AG08395 (cell line): ENCODE measurements at regions not wholly inside any gene's neighbourhood (a gene's known extent, or its start where the extent isn't known, plus 50 kb on each side); places are given as distances from the start of the nearest gene placed in this dataset.

Source experiments
- DNase-seq: peaks from one replicate; pipeline ENCODE4 v3.0.0; 2012; ENCODE audit warnings: mixed read lengths, low spot score

DNA sequence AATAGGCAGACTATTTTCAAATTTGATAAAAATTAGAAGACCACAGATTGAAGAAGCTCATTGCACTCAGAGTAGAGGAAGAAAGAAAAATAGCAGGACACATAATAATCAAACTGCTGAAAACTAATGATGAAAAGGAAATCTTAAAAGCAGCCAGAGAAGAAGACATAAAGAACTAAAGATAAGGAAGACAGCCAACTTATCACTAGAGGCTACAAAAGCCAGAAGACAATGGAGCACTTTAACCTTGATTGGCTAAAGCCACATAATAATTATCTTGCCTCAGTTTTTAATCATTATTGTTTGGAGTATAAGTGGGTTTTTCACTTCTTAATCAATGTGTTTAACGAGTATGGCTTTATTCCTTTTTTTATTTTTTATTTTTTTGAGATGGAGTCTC, 397.6 kb downstream of the RNF144B start:
- no peak for DNase-seq

GRCh38 chr6:18785810-18786490, 398.8 kb downstream of the RNF144B start:
- no peak for DNase-seq

GRCh38 chr6:18792866-18793265, 405.7 kb downstream of the RNF144B start:
- no peak for DNase-seq

- no peak for DNase-seq
Observed at GRCh38 chr6:18795726-18796125, 408.6 kb downstream of the RNF144B start.

- no peak for DNase-seq
Observed at GRCh38 chr6:18820725-18821124, 433.6 kb downstream of the RNF144B start.

- DNase-seq: no peak
Observed at GRCh38 chr6:18823782-18824386, 436.7 kb downstream of the RNF144B start.

GRCh38 chr6:18829272-18829870, 442.2 kb downstream of the RNF144B start:
- no peak for DNase-seq

DNA sequence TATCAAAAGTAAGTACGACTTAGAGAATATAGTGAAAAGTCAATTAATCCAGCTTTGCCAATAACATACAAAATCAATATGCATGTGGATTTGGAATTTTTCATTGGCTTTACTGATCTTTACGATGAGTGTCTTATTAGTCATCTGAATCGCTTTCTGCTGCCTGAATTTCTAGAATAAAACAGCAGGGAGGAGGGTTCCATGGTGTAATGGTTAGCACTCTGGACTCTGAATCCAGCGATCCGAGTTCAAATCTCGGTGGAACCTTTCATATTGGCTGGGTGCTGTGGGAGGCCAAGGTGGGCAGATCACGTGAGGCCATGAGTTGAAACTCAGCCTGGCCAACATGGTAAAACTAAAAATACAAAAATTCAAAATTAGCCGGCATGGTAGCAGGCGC, 448.8 kb downstream of the RNF144B start:
- no peak for DNase-seq

DNA sequence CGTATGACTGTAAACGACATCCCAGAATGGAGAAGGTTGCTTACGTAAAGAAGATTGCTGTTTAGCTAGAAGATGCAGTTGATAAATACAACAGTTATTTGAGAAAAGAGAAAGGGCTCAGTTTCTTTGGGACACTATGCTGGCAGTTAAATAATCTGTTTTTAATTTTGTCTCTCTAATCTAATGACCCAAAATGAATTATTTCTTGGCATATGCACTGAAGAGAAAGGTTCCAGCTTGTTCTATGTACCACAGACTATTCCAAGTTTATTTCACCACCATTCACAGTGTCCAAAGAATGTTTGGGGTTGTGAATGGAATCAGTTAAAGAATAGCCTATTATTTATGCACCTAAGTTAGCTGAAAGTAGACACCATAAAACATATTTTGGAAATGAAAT, 449.9 kb downstream of the RNF144B start:
- DNase-seq: no peak

DNA sequence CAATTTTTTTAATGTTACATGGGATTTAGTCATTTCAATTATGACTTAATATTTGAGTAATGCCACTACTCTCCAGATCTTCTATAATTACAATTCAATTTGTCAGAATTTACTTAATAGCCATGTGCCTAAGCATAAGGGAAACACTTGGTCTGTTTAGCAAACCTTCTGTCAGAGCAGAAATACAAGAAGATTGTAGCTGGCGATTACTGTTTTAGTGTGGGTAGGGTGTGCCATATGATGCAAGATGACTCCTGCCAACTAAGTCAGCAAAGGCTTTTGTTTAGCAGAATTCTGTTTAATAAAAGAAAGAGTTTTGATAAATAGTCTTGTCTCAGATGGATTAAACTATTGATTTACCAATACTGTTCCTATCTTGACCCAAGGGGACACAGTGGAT, 455.4 kb downstream of the RNF144B start:
- no peak for DNase-seq

DNA sequence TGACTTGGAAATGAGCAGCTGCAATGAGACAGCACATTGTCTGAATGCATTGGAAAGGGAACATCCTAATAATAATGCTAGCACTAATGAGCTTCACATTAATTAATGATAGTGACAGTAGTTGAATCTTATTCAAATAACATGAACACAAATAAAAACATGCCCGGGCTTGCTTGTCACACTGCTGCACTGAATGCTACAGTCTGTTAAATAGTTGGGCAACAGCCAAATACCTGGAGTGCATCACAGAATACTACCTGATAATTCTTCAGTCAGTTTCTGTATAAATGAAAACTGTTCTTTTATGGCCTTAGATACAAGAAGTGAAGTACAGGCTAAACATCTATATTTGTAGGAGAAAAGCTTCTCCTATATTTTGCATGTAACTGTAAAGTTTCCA, 458.7 kb downstream of the RNF144B start:
- no peak for DNase-seq

DNA sequence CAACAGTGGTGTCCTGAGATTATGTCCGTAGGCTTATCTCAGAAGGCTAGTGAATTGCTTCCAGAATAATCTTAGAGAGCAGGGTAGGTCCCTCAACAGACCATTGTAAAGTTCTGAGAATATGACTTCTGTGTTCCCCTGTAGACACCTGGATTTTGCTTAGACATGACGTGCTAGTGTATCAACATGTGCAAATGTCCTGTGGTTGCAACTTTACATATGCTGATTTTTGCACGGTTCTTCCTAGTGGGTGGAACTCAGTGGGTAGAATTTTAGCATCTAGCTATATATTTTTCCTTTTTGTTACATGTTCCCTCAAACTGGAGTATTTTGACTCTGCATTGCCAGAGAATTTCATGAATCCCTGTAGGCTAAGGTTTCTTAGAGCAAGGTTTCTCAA, 459.2 kb downstream of the RNF144B start:
- DNase-seq: no peak

- no peak for DNase-seq
Observed at GRCh38 chr6:18861204-18861603, 474.1 kb downstream of the RNF144B start.

DNA sequence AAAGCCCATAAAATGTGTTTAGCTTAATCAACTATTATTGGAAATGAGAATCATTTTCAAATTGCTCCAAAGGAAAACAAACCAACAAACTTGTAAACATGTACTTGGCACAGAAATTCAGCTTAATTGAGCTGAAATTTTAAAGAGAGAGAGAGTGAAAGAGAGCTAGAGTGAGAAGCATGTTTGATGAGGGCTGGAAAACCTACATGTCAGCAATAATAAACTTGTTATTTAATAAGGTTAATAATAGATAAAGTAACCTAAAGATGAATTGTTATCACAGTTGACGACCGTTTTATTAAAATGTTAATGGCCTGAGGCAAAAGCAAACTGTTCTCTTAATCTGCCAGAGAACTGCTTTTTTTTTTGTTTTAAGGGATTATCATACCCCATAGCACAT, 496.1 kb downstream of the RNF144B start:
- DNase-seq: no peak

DNA sequence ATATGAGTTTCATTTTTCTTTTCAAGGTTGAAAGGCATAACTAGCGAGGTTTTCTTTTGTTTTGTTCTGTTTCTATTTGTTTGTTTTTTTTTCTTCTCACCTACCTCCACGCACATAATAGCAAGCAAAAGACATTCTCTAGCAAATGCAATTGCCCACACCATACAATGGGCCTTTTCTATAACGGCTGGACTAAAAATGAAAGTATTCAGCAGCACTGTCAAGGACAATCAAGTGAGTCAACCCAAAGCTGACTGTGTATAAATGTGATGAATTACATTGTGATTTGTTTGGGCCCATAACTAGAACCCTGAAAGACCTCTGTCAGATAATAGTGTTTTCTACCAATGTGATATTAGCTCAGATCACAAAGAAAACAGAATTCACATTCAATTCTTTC, 496.7 kb downstream of the RNF144B start:
- DNase-seq: no peak

- DNase-seq: no peak
Observed at GRCh38 chr6:18893540-18894269, 506.6 kb downstream of the RNF144B start.

GRCh38 chr6:18897350-18897749, 510.2 kb downstream of the RNF144B start:
- DNase-seq: no peak

DNA sequence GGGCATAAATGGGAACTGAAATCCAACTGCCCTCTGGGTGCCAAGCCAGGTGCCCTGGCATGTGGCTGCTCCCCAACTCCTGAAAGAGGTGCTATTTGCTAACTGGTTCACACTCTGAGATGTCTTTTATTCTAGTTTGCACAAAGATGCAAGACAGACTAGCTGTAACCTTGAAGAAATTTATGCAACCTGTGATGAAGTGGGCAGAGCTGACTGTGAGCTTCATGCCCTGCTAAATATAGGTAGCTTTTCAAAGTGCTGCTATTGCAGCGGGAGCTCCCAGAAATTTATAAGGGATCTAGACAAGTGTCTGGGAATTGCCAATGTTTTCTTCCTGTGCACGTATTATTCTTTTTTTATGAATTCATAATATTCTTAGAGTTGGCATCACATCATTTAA, 517.5 kb downstream of the RNF144B start:
- DNase-seq: no peak

DNA sequence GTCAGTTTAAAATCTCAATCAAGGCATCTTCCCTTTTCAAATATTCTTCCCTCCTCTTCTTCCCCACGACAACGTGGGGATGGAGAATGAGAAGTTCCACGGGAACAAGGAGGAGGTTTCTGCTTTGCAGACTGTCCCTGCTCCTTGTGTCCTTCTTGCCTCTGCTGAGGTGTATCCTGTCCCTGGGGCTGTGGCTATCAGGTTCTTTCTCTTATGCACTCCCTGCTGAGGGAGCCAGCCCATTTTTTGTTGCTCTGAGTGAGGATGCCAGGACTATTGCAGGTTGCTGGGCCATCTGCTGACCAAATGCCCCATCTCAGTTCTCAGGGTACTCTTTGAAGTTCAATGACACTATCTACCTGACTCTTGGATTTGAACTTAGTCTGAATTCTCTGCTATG, 533.6 kb downstream of the RNF144B start:
- DNase-seq: no peak

- no peak for DNase-seq
Observed at GRCh38 chr6:18931086-18931485, 543.9 kb downstream of the RNF144B start.

GRCh38 chr6:18958146-18958545, 571.0 kb downstream of the RNF144B start:
- no peak for DNase-seq

DNA sequence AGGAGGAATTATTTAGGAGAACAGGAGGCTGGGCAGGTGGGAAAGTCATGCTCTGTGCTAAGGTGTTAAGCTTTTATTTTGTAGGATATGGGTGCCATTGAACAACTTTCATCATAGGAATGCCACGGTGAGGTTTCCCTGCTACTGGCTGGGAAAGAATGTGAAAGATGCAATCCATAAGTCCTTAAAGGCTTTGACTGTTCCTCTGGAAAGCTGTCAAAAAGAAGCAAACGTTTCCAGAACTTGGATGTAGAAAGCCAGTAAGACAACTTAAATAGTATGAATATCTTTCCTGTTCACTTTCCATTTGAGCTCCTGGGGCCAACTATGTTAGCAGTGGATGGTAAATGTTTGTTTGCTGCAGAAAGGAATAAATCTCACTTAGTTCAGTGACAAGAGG, 574.4 kb downstream of the RNF144B start:
- no peak for DNase-seq

DNA sequence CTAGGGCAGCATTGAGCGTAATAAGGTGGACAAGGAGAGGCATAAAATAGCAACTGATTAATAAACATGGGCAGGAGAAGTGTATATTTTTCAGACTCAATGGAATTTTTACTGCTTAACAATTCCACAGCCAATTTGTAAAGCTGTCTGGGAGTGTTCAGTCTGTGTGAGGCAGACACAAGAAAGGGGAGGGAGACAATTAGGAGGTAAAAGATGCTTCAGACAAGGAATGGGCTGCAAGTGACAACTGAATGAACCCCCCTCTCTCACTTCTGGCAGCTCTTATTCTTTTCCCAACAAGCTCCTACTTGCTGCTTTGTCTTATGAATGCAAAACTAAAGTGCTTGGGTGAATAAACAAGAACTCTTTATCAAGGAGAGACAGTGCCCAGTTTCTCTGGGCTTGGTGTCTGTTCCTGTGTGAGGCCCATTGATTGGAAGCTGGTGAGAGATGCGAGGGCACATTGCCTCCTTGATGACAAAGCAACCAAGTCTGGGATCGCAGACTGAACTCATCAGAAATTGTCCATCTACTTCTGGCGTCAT, 575.3 kb downstream of the RNF144B start:
- DNase-seq: no peak
